NCI-H187 (cell line): ENCODE measurements at regions not wholly inside any gene's neighbourhood (a gene's known extent, or its start where the extent isn't known, plus 50 kb on each side); places are given as distances from the start of the nearest gene placed in this dataset.

Experiments
- DNase-seq, 2 experiments: peaks; one replicate each; lab custom pipeline; 2025; lab: John Stamatoyannopoulos, UW

DNA sequence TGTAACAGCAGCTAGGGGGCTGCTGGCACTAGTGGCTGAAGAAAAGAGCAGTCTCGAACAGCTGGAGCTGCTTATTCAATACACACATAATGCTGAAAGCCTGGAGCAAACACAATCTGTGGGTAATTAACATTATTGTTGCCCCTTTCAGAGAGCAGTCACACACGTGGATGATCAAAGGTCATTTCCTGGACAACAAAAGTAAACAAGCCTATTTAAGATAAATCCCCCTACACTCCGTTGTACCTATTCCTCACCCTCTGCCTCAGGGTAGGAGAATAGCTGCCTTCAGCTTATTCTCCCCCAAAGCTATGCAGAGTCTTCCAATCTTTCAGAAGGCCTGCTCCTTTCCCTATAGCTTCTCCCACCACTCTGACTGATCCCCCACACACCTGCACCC is 803.9 kb downstream of the C4orf33 start:
- no peak for DNase-seq

- DNase-seq: no peak
These were observed 804.5 kb downstream of the C4orf33 start for GRCh38 chr4:129900430-129900953.

GRCh38 chr4:129901205-129901604 is 805.3 kb downstream of the C4orf33 start:
- no peak for DNase-seq

- DNase-seq: no peak
These were observed 807.9 kb downstream of the C4orf33 start for GRCh38 chr4:129903861-129904260.

DNA sequence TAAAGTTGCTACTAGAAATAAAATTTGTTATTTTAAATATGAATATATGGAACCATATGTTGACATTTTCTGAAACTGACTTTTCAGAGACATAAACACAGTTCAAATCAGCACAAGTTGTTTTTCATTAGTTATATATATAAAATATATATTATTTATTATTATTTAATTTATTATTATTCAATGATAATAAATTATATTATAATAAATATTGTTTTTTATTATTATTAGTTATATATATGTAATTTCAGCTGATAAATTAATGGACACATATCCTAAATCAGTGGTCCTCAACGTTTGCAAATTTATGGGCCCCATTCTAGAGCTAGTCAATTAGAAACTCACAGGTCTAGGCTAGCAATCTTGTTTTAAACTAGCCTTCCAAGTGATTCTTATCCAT is 809.3 kb downstream of the C4orf33 start:
- DNase-seq: no peak

DNA sequence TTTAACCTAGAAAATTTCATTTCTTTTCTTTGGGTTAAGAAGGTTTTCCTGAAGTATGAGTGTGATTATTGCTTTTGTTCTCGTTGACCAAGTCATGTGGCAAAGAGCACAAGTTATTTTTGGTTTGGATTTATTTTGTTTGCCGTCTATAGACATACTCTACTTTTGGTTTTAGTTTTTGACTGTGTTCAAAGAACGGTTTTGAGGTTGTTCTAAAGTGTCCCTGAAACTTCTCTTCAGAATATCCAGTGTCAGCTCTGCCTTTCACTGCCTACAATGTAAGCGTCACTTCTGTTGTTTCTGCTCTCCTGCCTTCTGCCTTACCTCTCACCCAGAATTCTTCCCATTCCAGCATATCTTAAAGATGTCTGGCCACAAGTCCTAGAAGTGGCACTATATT is 812.2 kb downstream of the C4orf33 start:
- no peak for DNase-seq

DNA sequence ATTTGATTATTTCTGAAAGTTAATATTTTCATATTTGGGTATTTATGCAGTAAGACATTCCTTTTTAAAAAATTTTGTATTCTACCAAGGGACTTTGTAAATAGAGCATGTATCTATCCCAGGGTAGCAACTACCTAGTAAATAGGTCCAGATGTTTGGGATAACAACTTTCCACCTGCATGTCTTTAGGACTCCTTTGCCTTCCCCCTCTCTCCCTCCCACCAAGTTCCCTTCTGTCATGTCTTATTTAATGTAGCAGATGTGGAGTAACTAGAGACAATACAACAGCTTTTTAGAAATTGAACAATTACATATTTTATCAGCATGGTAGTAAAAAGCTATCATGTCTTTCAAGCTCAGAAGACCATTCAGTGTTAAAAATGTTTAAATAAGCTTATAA is 821.0 kb downstream of the C4orf33 start:
- no peak for DNase-seq

- DNase-seq: no peak
These were observed 821.7 kb downstream of the C4orf33 start for GRCh38 chr4:129917651-129918050.

DNA sequence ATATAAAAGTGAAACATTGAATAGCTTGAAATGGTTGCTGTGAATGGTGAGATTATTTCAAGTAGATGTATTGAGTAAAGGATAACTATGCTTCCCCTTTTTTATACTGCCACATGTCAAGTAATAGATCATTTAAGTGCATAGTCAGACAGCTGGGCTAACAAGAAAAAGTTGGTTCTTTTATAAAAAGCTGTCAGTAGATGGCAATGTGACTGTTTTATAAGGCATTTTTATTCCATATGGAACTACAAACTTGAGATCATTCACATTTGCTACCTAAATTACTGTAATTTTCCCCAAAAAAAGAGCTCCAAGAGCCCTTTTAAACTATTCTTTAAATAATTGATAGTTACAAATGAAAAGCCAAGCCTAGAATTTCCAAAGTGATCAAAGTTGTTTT is 831.0 kb downstream of the C4orf33 start:
- DNase-seq: no peak

GRCh38 chr4:129929052-129929451 is 833.1 kb downstream of the C4orf33 start:
- no peak for DNase-seq

GRCh38 chr4:129929984-129930383 is 834.0 kb downstream of the C4orf33 start:
- no peak for DNase-seq

GRCh38 chr4:129950217-129950616 is 854.3 kb downstream of the C4orf33 start:
- no peak for DNase-seq

DNA sequence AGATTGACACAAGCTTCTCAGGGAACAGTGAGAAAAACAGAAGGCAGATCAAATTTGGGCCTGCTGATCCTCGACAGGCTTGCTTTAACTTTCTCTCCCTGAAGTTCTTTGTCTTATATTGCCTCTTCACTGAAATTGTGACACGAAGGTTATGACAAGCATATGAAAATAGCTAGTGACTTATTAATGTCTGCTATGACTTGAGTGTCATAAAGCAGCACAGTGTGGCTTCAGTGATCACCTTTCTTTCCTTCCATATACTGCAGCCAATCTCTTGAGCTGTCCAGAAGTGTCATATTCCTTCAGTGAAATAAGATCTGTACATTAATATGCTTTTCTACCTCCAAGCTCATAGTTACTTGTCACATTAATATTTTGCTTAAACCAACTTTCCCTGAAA is 870.2 kb downstream of the C4orf33 start:
- no peak for DNase-seq

- DNase-seq: no peak
These were observed 872.4 kb downstream of the C4orf33 start for GRCh38 chr4:129968366-129968765.

DNA sequence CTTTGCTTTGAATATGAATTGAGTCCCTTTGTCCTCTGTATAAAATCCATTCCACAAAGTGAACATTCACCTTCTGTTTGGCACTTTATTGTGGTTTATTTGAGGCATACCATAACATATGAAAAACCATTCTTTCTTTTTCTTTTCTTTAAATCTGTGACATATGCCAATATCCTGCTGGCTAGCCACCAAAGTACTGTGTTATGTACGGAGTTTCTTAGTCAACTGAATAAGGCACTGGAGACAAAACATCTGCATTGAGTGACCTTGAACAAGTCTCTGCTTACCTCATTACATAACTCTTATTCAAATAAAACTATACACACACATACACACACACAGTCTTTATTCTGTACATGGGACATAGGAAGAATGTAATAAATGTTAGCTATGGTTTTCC is 872.8 kb downstream of the C4orf33 start:
- DNase-seq: no peak

GRCh38 chr4:129970801-129971200 is 874.8 kb downstream of the C4orf33 start:
- DNase-seq: no peak

GRCh38 chr4:129971419-129971818 is 875.5 kb downstream of the C4orf33 start:
- DNase-seq: no peak

DNA sequence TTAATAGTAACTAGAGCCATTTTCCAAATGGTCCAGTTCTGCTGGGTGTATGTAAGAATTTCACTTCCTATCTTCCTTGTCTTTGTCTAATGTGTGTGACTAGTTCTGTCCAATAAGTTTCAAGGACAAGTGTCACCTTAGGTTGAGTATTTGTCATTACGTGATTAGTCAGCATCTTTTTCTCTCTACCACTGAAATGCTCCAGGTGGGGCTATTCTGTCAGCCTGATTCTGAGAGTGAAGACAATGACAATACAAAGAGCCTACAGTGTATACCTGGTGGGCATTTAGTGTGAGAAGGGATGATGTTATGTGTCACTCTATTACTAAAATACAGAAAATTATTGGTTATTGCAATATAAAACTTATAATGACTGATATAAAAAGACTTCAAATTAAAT is 876.3 kb downstream of the C4orf33 start:
- DNase-seq: no peak

GRCh38 chr4:129974730-129975129 is 878.8 kb downstream of the C4orf33 start:
- no peak for DNase-seq

DNA sequence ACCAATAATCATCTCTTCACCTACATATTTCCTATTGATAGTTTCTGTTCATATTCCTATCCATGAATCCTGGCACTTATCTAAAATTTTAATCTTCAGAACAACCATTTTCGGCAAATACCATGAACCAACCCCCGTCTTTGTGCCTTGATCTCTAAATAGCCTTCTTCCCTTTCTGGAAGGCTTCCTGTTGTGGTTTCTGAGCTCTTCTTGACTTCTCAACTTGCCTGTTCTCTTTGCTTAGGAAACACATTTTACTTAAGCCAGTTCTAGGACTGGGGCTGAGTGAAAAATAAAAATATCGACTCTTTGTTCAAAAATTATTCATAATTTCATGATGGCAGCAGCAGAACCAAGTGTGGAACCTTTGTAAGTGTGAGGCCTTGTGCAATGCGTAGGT is 882.4 kb downstream of the C4orf33 start:
- DNase-seq: no peak

- no peak for DNase-seq
These were observed 893.0 kb downstream of the C4orf33 start for GRCh38 chr4:129988957-129989356.

- no peak for DNase-seq
These were observed 898.8 kb downstream of the C4orf33 start for GRCh38 chr4:129994715-129995114.

GRCh38 chr4:129998436-129999150 is 902.6 kb downstream of the C4orf33 start:
- no peak for DNase-seq

- no peak for DNase-seq
These were observed 903.2 kb downstream of the C4orf33 start for GRCh38 chr4:129999156-129999555.
